Breast epithelium (tissue), 3 donors: ENCODE measurements at regions not wholly inside any gene's neighbourhood (a gene's known extent, or its start where the extent isn't known, plus 50 kb on each side); places are given as distances from the start of the nearest gene placed in this dataset.

ENCODE experiments used
- POLR2A ChIP-seq: fragments of 450-650 bp; IDR thresholded peaks from one replicate; pipeline ENCODE4 v1.6.1; 2016; ENCODE audit warnings: antibody characterized with exemption, mild to moderate bottlenecking, moderate library complexity
- POLR2AphosphoS5 ChIP-seq, 3 donors: sonication (generic); formaldehyde crosslinking; IDR thresholded peaks; one replicate each; pipeline ENCODE4 v1.6.1; 2017; ENCODE audit warnings: antibody characterized with exemption in 3 of 3
- TF ChIP-seq, protein P1 (sequence below), 3 donors: fragments of 450-650 bp; IDR thresholded peaks; one replicate each; pipeline ENCODE4 v1.5.1; 2016 to 2017; ENCODE audit warnings: antibody characterized with exemption in 3 of 3, mild to moderate bottlenecking in 3 of 3, moderate library complexity in 3 of 3

DNA sequence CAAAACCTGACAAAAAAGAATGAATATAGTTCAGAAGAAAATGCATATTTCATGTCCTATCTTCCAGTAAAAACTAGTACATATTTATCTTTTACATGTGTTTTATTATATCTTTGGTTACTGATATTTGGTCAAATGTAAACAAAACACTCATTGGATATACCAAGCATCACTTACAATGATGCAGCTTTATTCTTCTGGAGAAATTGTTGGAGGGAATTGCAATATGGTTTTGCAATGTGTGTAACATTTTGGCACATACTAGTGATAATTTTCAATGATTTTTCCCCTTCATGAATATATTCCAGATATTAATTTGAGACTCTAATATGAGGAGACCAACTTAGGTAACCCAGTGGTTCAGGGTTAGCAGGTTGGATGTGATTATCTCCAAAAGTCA, 146.1 kb downstream of the ZC3H11B start:
- TF ChIP-seq, protein P1, sequence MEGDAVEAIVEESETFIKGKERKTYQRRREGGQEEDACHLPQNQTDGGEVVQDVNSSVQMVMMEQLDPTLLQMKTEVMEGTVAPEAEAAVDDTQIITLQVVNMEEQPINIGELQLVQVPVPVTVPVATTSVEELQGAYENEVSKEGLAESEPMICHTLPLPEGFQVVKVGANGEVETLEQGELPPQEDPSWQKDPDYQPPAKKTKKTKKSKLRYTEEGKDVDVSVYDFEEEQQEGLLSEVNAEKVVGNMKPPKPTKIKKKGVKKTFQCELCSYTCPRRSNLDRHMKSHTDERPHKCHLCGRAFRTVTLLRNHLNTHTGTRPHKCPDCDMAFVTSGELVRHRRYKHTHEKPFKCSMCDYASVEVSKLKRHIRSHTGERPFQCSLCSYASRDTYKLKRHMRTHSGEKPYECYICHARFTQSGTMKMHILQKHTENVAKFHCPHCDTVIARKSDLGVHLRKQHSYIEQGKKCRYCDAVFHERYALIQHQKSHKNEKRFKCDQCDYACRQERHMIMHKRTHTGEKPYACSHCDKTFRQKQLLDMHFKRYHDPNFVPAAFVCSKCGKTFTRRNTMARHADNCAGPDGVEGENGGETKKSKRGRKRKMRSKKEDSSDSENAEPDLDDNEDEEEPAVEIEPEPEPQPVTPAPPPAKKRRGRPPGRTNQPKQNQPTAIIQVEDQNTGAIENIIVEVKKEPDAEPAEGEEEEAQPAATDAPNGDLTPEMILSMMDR (IDR thresholded peaks at IDR 0.05): no peak
- TF ChIP-seq POLR2A (no peak), POLR2AphosphoS5 (IDR thresholded peaks at IDR 0.05) (no peak)
